ENCODE measurements at regions not wholly inside any gene's neighbourhood (a gene's known extent, or its start where the extent isn't known, plus 50 kb on each side); places are given as distances from the start of the nearest gene placed in this dataset.

DNA sequence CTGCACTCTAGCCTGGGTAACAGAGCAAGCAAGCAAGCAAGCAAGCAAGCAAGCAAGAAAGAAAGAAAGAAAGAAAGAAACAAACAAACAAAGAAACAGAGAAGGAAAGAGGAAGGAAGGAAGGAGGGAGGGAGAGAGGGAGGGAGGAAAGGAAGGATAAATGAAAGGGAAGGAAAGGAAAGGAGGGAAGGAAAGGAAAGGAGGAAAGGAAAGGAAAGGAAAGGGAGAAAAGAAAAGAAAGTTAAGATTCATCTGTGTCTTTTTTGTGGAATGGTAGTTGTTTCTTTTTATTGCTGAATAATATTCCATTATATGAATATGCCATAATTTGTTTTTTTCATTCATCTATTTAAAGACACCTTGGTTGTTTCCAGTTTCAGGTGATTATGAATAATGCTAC lies 506.9 kb upstream of the NAALADL2 start:
- Histone ChIP-seq H3K27me3 (ENCODE audit: control insufficient read depth in 4 of 4, insufficient read depth in 4 of 4, low read length in 3 of 4) (no peaks in the 10 kb centered on the region), H3K4me1 (ENCODE audit: control insufficient read depth in 4 of 4, insufficient read depth in 4 of 4, low read length in 3 of 4) (no peaks in the 10 kb centered on the region), H3K4me3 (ENCODE audit: low read depth in 1 of 3, low read length in 3 of 3) (no peak overlapping the region), H3K9me3 (ENCODE audit: control insufficient read depth in 4 of 4, low read length in 3 of 4) (peaks cover 0 to 2% (median under 1%) of the 10 kb centered on the region in 4 donors), H3K9ac (ENCODE audit: low read depth in 1 of 2, low read length in 2 of 2) (no peak overlapping the region), H3K27ac (ENCODE audit: low read depth in 1 of 2, low read length in 2 of 2) (no peak overlapping the region), H3K36me3 (ENCODE audit: control insufficient read depth in 4 of 4, insufficient read depth in 3 of 4, low read depth in 1 of 4, low read length in 3 of 4) (no peaks in the 10 kb centered on the region)
- DNase-seq (ENCODE audit: low spot score) = no peak
- TF ChIP-seq, protein P1, sequence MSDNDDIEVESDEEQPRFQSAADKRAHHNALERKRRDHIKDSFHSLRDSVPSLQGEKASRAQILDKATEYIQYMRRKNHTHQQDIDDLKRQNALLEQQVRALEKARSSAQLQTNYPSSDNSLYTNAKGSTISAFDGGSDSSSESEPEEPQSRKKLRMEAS (IDR thresholded peaks at IDR 0.05) = no peak
- TF ChIP-seq, protein P2, sequence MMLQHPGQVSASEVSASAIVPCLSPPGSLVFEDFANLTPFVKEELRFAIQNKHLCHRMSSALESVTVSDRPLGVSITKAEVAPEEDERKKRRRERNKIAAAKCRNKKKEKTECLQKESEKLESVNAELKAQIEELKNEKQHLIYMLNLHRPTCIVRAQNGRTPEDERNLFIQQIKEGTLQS (IDR thresholded peaks at IDR 0.05) = no peak
- TF ChIP-seq RXRA (IDR thresholded peaks at IDR 0.05) (no peak), FOXA2 (IDR thresholded peaks at IDR 0.05) (no peak), FOXA1 (IDR thresholded peaks at IDR 0.05) (no peak), YY1 (IDR thresholded peaks at IDR 0.05) (no peak), JUND (IDR thresholded peaks at IDR 0.05) (no peak), CTCF (IDR thresholded peaks at IDR 0.05; ENCODE audit: low read depth, low read length, missing input control) (no peak), SP1 (IDR thresholded peaks at IDR 0.05) (no peak), GABPA (IDR thresholded peaks at IDR 0.05 in 1 of 2, conservative IDR thresholded peaks at IDR 0.05 in 1 of 2) (no peak), REST (IDR thresholded peaks at IDR 0.05) (no peak), NR2F2 (IDR thresholded peaks at IDR 0.05) (no peak), EGR1 (IDR thresholded peaks at IDR 0.05; ENCODE audit: low read depth in 2 of 2) (no peak), RAD21 (IDR thresholded peaks at IDR 0.05) (no peak), HNF4A (conservative IDR thresholded peaks at IDR 0.05) (no peak), TAF1 (conservative IDR thresholded peaks at IDR 0.05) (no peak), HNF4G (IDR thresholded peaks at IDR 0.05) (no peak)
- TF ChIP-seq, protein P3, sequence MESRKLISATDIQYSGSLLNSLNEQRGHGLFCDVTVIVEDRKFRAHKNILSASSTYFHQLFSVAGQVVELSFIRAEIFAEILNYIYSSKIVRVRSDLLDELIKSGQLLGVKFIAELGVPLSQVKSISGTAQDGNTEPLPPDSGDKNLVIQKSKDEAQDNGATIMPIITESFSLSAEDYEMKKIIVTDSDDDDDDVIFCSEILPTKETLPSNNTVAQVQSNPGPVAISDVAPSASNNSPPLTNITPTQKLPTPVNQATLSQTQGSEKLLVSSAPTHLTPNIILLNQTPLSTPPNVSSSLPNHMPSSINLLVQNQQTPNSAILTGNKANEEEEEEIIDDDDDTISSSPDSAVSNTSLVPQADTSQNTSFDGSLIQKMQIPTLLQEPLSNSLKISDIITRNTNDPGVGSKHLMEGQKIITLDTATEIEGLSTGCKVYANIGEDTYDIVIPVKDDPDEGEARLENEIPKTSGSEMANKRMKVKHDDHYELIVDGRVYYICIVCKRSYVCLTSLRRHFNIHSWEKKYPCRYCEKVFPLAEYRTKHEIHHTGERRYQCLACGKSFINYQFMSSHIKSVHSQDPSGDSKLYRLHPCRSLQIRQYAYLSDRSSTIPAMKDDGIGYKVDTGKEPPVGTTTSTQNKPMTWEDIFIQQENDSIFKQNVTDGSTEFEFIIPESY (IDR thresholded peaks at IDR 0.05) = no peak
